Sigmoid colon (tissue), 4 donors: ENCODE measurements at regions not wholly inside any gene's neighbourhood (a gene's known extent, or its start where the extent isn't known, plus 50 kb on each side); places are given as distances from the start of the nearest gene placed in this dataset.

Experiments used
- CTCF ChIP-seq, 4 experiments: fragments of 450-650 bp in 3 of 4; fragments of 200-600 bp in 1 of 4; IDR thresholded peaks; one replicate each; pipeline ENCODE4 v1.5.1; 2016 to 2019; ENCODE audit warnings: antibody characterized with exemption in 4 of 4, mild to moderate bottlenecking in 3 of 4, moderate library complexity in 2 of 4
- POLR2AphosphoS5 ChIP-seq, 4 donors: sonication (generic); formaldehyde crosslinking; IDR thresholded peaks; one replicate each; pipeline ENCODE4 v1.6.1; 2017; ENCODE audit warnings: antibody characterized with exemption in 4 of 4

- TF ChIP-seq POLR2AphosphoS5 (IDR thresholded peaks at IDR 0.05) = no peak
- TF ChIP-seq CTCF (IDR thresholded peaks at IDR 0.05) = no peak
These were observed 198.0 kb upstream of the FAT3 start for GRCh38 chr11:92026664-92027063.
